ENCODE measurements at regions not wholly inside any gene's neighbourhood (a gene's known extent, or its start where the extent isn't known, plus 50 kb on each side); places are given as distances from the start of the nearest gene placed in this dataset.
A peak's percentile ranks its signal among the peaks of the same experiment; 100 is the strongest.

GRCh38 chr11:36885154-36885553 is 287.1 kb upstream of the RAG2 start:
- no peak for DNase-seq (ENCODE audit: low read depth)

DNA sequence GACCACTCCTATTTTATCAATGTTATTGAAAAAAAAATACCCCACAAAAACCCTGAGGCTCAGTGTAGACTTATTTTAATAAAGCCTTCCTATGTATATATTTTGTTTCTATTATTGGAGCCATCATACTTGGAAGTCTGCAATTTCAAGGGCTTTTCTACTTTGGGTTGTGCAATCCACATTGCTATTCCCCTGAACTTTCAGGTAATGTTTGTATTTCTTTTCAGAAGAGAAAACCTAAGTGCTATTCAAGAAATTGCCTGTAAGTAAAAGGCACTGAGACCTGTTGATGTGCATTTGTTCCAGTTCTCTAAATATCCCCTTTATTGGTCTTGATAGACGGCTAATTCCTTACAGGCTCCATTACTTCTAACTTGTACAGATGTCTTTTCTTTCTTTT is 280.7 kb upstream of the RAG2 start:
- DNase-seq (ENCODE audit: low read depth) = no peak

DNA sequence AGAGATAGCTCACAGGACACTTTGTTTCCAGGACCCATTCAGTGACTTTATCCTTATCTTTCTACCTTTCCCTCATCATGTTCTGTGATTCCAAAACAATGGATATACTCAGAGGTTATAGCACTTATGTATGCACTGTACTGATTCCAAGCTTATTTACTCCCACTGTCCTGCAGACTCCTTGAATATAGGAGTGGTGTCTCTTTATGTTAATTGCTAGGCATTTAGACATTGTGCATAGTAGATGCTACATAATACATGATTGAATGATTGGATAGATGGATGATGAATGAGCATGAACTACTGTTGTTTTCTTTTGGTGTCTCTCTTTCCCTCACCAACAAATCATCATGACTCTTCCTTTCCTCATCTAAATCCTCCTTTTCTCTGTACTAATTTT is 279.1 kb upstream of the RAG2 start:
- no peak for DNase-seq (ENCODE audit: low read depth)

GRCh38 chr11:36876266-36876665 is 278.2 kb upstream of the RAG2 start:
- DNase-seq (ENCODE audit: low read depth) = no peak

DNA sequence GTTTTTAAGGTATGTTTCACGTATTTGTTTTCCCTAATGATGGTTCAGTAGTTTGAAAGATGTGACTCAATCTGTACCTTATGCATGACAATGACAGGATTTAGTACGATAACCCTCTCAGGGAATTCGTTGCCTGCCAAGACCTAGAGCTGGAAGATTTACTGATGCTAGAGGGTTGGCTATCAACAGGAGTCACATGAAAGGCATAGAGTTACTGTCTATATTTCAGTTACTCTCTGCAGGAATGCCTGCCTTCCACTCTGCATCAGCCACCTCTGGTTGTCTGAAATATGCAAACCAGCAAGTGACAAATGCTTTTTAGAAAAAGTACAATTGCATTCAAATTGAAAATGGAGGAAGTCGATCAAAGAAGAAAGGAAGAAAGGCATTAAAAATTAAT is 276.3 kb upstream of the RAG2 start:
- DNase-seq (ENCODE audit: low read depth) = no peak

- no peak for DNase-seq (ENCODE audit: low read depth)
Measured at GRCh38 chr11:36870361-36870760, 272.3 kb upstream of the RAG2 start.

GRCh38 chr11:36868380-36868779 is 270.3 kb upstream of the RAG2 start:
- no peak for DNase-seq (ENCODE audit: low read depth)

DNA sequence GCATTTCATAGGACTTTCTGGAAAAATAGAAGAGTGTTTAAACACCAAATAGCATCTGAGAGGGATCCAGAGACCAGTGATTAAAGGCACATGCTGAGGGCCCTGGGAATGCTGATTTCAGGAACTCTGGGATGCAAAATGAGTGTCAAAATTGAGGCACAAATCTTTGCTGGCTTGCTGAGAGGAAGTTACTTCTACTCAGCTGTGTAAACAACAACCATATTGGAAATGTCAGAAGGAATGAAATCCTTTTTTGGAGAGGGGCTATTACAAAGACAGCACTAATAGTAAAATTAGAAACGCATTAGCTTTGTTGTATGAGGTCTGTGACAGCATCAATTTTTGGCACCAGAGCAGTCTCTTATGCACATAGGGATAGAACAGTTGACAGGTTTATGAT is 267.8 kb upstream of the RAG2 start:
- no peak for DNase-seq (ENCODE audit: low read depth)

- no peak for DNase-seq (ENCODE audit: low read depth)
Measured at GRCh38 chr11:36854875-36855274, 256.8 kb upstream of the RAG2 start.

GRCh38 chr11:36848660-36849059 is 250.6 kb upstream of the RAG2 start:
- no peak for DNase-seq (ENCODE audit: low read depth)

GRCh38 chr11:36840378-36840777 is 242.3 kb upstream of the RAG2 start:
- no peak for DNase-seq (ENCODE audit: low read depth)

GRCh38 chr11:36837831-36838437 is 239.9 kb upstream of the RAG2 start:
- DNase-seq (ENCODE audit: low read depth) = no peak

GRCh38 chr11:36825251-36825650 is 227.2 kb upstream of the RAG2 start:
- no peak for DNase-seq (ENCODE audit: low read depth)

GRCh38 chr11:36824349-36824748 is 226.3 kb upstream of the RAG2 start:
- no peak for DNase-seq (ENCODE audit: low read depth)

DNA sequence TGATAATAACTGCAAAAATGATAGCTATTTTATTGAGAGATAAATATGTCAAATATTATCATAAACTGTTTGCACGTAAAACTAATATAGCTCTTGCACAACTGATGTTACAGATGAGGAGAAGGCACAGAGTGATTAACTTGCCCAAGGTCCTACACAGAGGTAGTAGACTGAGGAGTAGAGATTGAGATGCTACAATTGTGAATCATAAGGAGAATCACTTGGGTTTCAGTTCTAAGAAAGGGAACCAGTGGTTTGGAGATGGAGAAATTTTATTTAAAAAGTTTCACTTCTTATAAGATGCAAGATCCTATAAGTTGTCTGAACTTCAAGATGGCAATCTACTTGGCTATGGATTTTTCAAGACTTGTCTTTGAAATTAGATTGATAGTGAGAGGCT is 224.8 kb upstream of the RAG2 start:
- no peak for DNase-seq (ENCODE audit: low read depth)

DNA sequence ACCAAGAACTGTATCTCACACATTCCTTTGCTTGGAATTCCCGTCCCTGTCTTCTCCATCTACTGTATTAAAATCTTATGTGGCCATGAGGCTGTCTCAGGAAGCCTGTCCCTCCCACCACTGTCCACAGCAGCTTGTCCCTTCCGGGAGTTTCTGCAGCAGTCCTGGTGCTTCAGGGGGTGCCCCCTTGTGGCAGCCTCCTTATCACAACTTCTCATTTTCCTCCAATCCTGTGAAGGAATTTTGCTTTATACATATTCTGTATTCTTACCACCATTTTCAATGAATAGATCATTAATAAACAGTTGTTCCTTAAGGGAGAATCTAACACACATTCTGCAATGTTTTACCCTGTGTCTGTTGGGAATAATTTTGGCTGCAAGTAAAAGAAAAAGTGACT is 220.4 kb upstream of the RAG2 start:
- DNase-seq (ENCODE audit: low read depth) = no peak

DNA sequence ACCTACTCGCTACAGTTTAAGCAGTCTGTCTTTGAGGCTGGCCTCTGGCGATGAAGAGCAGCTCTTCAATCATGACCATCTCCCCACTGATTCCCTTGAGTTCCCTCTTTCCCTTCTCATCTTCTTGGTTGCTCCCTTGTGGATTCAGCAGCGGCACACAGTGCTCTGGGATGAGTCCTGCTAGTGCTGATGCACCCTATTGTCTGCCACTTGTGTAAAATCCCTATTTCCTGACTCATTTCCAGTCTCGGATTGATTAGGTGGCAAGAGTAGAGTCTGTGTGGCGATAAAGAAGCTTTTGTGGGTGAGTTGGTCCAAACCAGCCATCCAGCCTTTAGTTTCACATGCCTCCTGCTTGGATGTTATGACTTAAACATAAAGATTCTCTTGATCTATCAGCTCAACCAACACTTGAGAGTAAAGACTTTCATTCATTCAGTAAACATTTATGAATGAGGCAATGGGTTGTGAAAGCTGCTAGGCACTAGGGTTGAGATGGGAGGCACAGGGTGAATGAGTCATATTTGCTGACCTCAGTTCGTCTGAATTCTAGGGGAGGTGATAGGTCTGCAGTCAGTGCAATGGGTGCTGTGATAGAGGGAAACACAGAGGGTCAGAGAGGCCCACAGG is 219.4 kb upstream of the RAG2 start:
- peak; percentile 11 for DNase-seq (ENCODE audit: low read depth)

GRCh38 chr11:36809303-36809702 is 211.3 kb upstream of the RAG2 start:
- no peak for DNase-seq (ENCODE audit: low read depth)

- no peak for DNase-seq (ENCODE audit: low read depth)
Measured at GRCh38 chr11:36807871-36808270, 209.8 kb upstream of the RAG2 start.

- DNase-seq (ENCODE audit: low read depth) = no peak
Measured at GRCh38 chr11:36803084-36803483, 205.0 kb upstream of the RAG2 start.

DNA sequence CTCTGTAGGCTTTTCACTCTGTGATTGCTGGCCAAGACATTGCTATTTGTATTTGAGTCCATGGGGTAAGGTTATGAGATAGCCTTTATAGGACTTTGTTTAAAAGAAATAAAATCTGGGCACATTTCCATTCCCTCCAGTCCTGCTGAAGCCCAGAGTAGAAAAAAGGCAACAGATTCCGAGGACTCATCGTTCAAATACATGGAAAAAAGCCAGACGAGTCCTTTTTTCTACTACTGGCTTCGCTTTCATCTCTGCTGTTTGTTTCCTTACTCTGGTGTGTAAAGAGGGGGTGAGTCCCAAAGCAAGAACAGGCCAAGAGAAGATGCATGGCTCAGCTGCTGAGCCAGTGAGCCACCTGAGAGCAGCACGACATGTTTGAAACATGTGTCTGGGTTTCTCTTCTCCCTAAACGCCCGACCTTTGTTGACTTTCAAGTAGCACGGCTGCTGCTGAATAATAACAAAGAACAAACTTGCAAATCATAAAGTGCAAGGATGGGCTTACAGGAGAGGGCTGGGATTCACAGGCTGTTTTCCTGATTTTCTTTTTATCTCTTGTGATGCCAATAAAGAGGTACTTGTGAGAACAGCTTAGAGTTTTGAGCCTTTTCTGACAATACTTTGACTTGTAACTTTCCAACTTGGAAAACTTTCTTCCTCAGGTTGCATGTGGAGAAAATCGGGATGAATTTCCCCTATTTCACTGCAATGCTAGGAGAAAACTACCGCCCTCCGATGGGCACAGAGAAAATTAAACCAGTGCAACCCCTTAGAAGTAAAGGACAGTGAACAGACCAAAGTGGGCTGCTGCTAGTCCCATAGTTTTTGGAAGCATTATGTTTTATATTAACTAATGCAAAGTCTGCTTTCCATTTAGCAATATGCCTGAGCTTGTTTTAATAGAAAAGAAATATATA is 195.2 kb upstream of the RAG2 start:
- DNase-seq (ENCODE audit: low read depth) = no peak

- no peak for DNase-seq (ENCODE audit: low read depth)
Measured at GRCh38 chr11:36791957-36792356, 193.9 kb upstream of the RAG2 start.

DNA sequence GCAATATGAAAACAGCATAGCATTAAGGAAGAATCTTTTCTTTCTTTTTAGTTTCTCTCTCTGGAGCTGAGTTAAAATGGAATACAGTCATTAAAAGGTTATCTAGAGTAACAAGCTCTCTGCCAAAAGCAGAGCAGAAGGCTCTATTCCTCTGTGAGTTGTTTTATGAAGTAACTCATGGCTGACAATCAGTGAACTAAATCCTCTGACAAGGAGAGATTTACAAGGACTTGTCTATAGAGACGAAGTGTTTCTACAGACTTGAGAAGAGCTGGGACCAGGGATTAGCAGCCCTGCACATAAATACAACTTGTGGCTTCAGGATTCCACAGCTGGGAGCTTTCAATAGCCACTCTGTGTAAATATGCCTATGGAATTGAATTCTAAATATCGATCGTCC is 192.5 kb upstream of the RAG2 start:
- DNase-seq (ENCODE audit: low read depth) = no peak

Data from amniotic epithelial cell (primary cell).